ENCODE measurements at regions not wholly inside any gene's neighbourhood (a gene's known extent, or its start where the extent isn't known, plus 50 kb on each side); places are given as distances from the start of the nearest gene placed in this dataset.

GRCh38 chr14:41960281-41960680 is 353.6 kb downstream of the LRFN5 start:
- Histone ChIP-seq H3K27ac (ENCODE audit: low read depth, low read length) (no peak overlapping the region), H3K4me3 (ENCODE audit: low read length) (no peak overlapping the region), H3F3A (ENCODE audit: control insufficient read depth, insufficient read depth) (no peaks in the 10 kb centered on the region), H3K79me2 (ENCODE audit: control insufficient read depth, low read length) (no peaks in the 10 kb centered on the region), H3K4me2 (ENCODE audit: low read length) (no peak overlapping the region), H3K36me3 (ENCODE audit: control insufficient read depth, low read length) (no peaks in the 10 kb centered on the region), H3K27me3 (ENCODE audit: control insufficient read depth, low read length) (no peaks in the 10 kb centered on the region), H4K20me1 (ENCODE audit: control insufficient read depth, insufficient read depth, low read depth, low read length) (no peaks in the 10 kb centered on the region), H3K9me3 (ENCODE audit: control insufficient read depth, insufficient read depth, low read length) (no peaks in the 10 kb centered on the region), H3K9me2 (replicated peaks; ENCODE audit: control insufficient read depth, low read length) (no peaks in the 10 kb centered on the region; the same call in 1 of the 2 replicates), H3K4me1 (ENCODE audit: control insufficient read depth, low read length) (no peaks in the 10 kb centered on the region)
- TF ChIP-seq EZH2phosphoT487 (IDR thresholded peaks at IDR 0.05; ENCODE audit: borderline replicate concordance, low read length) (no peak), CTCF (IDR thresholded peaks at IDR 0.05; ENCODE audit: low read depth, low read length, poor library complexity, severe bottlenecking) (no peak)

GRCh38 chr14:41957459-41957858 is 350.8 kb downstream of the LRFN5 start:
- Histone ChIP-seq H3K9me2 (replicated peaks; ENCODE audit: control insufficient read depth, low read length) (no peaks in the 10 kb centered on the region; the same call in 1 of the 2 replicates), H3K4me2 (ENCODE audit: low read length) (no peak overlapping the region), H3K27ac (ENCODE audit: low read depth, low read length) (no peak overlapping the region), H3K36me3 (ENCODE audit: control insufficient read depth, low read length) (no peaks in the 10 kb centered on the region), H4K20me1 (ENCODE audit: control insufficient read depth, insufficient read depth, low read depth, low read length) (no peaks in the 10 kb centered on the region), H3K27me3 (ENCODE audit: control insufficient read depth, low read length) (no peaks in the 10 kb centered on the region), H3F3A (ENCODE audit: control insufficient read depth, insufficient read depth) (no peaks in the 10 kb centered on the region), H3K79me2 (ENCODE audit: control insufficient read depth, low read length) (no peaks in the 10 kb centered on the region), H3K4me3 (ENCODE audit: low read length) (no peak overlapping the region), H3K9me3 (ENCODE audit: control insufficient read depth, insufficient read depth, low read length) (no peaks in the 10 kb centered on the region), H3K4me1 (ENCODE audit: control insufficient read depth, low read length) (no peaks in the 10 kb centered on the region)
- TF ChIP-seq EZH2phosphoT487 (IDR thresholded peaks at IDR 0.05; ENCODE audit: borderline replicate concordance, low read length): no peak
- no peak for TF ChIP-seq CTCF (IDR thresholded peaks at IDR 0.05; ENCODE audit: low read depth, low read length, poor library complexity, severe bottlenecking)
